Mesothelial cell of epicardium (in vitro differentiated cells): ENCODE measurements at regions not wholly inside any gene's neighbourhood (a gene's known extent, or its start where the extent isn't known, plus 50 kb on each side); places are given as distances from the start of the nearest gene placed in this dataset.
"Not testable (repeated sequence)": the region's sequence is repeated elsewhere in the genome, so short reads cannot be mapped to it uniquely, and the experiment has no call there.

Source experiments
- DNase-seq, 2 experiments: peaks; one replicate each; pipeline ENCODE4 v3.0.0; 2021; ENCODE audit warnings: low spot score in 2 of 2; ENCODE audit not compliant: unreplicated experiment in 2 of 2
- H3K27ac Mint-ChIP-seq: 2 replicates; pipeline ENCODE4 v1.8.0; 2021; ENCODE audit warnings: mixed read lengths
- H3K27me3 Mint-ChIP-seq: 2 replicates; pipeline ENCODE4 v1.8.0; 2021; ENCODE audit warnings: low read depth, mixed read lengths
- H3K36me3 Mint-ChIP-seq: 2 replicates; pipeline ENCODE4 v1.8.0; 2021; ENCODE audit warnings: mixed read lengths
- H3K4me1 Mint-ChIP-seq: 2 replicates; pipeline ENCODE4 v1.8.0; 2021; ENCODE audit warnings: mixed read lengths
- H3K4me3 Mint-ChIP-seq: 2 replicates; pipeline ENCODE4 v1.8.0; 2021; ENCODE audit warnings: mild to moderate bottlenecking, moderate library complexity, mixed read lengths
- H3K9me3 Mint-ChIP-seq: 2 replicates; pipeline ENCODE4 v1.8.0; 2021; ENCODE audit warnings: mixed read lengths
- CTCF ChIP-seq: fragments of 200-600 bp; sonication (generic); IDR thresholded peaks from one replicate; pipeline ENCODE4 v1.5.0; 2021; ENCODE audit warnings: antibody characterized with exemption; ENCODE audit not compliant: unreplicated experiment

GRCh38 chr3:132987396-132987795, 50.8 kb upstream of the TMEM108 start:
- no peak overlapping the region for H3K27ac Mint-ChIP-seq
- H3K27me3 Mint-ChIP-seq = peaks cover 6% of the 10 kb centered on the region
- no peaks in the 10 kb centered on the region for H3K36me3 Mint-ChIP-seq
- no peak overlapping the region for H3K4me3 Mint-ChIP-seq
- H3K9me3 Mint-ChIP-seq = peaks cover 18% of the 10 kb centered on the region
- no peaks in the 10 kb centered on the region for H3K4me1 Mint-ChIP-seq
- no peak for TF ChIP-seq CTCF
- DNase-seq = no peak

GRCh38 chr3:132984181-132984580, 54.0 kb upstream of the TMEM108 start:
- H3K27me3 Mint-ChIP-seq = peaks cover 3% of the 10 kb centered on the region
- H3K4me3 Mint-ChIP-seq = no peak overlapping the region
- H3K9me3 Mint-ChIP-seq = peaks cover 23% of the 10 kb centered on the region
- H3K36me3 Mint-ChIP-seq = no peaks in the 10 kb centered on the region
- no peaks in the 10 kb centered on the region for H3K4me1 Mint-ChIP-seq
- no peak for TF ChIP-seq CTCF
- H3K27ac Mint-ChIP-seq = no peak overlapping the region
- DNase-seq = no peak

- Mint-ChIP-seq H3K27me3 (peaks cover 3% of the 10 kb centered on the region), H3K9me3 (peaks cover 23% of the 10 kb centered on the region), H3K27ac (no peak overlapping the region), H3K4me1 (no peaks in the 10 kb centered on the region), H3K4me3 (no peak overlapping the region), H3K36me3 (no peaks in the 10 kb centered on the region)
- DNase-seq = no peak
- no peak for TF ChIP-seq CTCF
These were observed 54.9 kb upstream of the TMEM108 start for GRCh38 chr3:132983143-132983770.

- no peak for TF ChIP-seq CTCF
- no peak overlapping the region for H3K27ac Mint-ChIP-seq
- H3K9me3 Mint-ChIP-seq = peaks cover 17% of the 10 kb centered on the region
- no peaks in the 10 kb centered on the region for H3K4me1 Mint-ChIP-seq
- no peak for DNase-seq
- H3K27me3 Mint-ChIP-seq = no peaks in the 10 kb centered on the region
- H3K4me3 Mint-ChIP-seq = no peak overlapping the region
- no peaks in the 10 kb centered on the region for H3K36me3 Mint-ChIP-seq
These were observed 56.5 kb upstream of the TMEM108 start for GRCh38 chr3:132981719-132982118.

GRCh38 chr3:132980102-132980501, 58.1 kb upstream of the TMEM108 start:
- Mint-ChIP-seq H3K27ac (no peak overlapping the region), H3K27me3 (no peaks in the 10 kb centered on the region), H3K36me3 (no peaks in the 10 kb centered on the region), H3K9me3 (peaks cover 8% of the 10 kb centered on the region), H3K4me1 (no peaks in the 10 kb centered on the region), H3K4me3 (no peak overlapping the region)
- TF ChIP-seq CTCF = no peak
- no peak for DNase-seq

GRCh38 chr3:132979606-132980005, 58.6 kb upstream of the TMEM108 start:
- H3K4me3 Mint-ChIP-seq = no peak overlapping the region
- H3K36me3 Mint-ChIP-seq = no peaks in the 10 kb centered on the region
- no peak overlapping the region for H3K27ac Mint-ChIP-seq
- TF ChIP-seq CTCF = no peak
- DNase-seq = no peak
- H3K4me1 Mint-ChIP-seq = no peaks in the 10 kb centered on the region
- peaks cover 8% of the 10 kb centered on the region for H3K9me3 Mint-ChIP-seq
- no peaks in the 10 kb centered on the region for H3K27me3 Mint-ChIP-seq

- not testable (repeated sequence) for H3K4me3 Mint-ChIP-seq, H3K36me3 Mint-ChIP-seq, H3K27me3 Mint-ChIP-seq, H3K4me1 Mint-ChIP-seq, H3K9me3 Mint-ChIP-seq, DNase-seq, H3K27ac Mint-ChIP-seq
These were observed 59.2 kb upstream of the TMEM108 start for GRCh38 chr3:132978946-132979345.
